Prostate gland (tissue), 2 donors: ENCODE measurements at regions not wholly inside any gene's neighbourhood (a gene's known extent, or its start where the extent isn't known, plus 50 kb on each side); places are given as distances from the start of the nearest gene placed in this dataset.

ENCODE experiments used
- CTCF ChIP-seq, 4 experiments: fragments of 200-600 bp in 2 of 4; fragments of 450-650 bp in 2 of 4; sonication (generic) in 2 of 4; IDR thresholded peaks; 1 replicate in 3 of 4; 2 replicates in 1 of 4; pipeline ENCODE4 v1.5.1; 2016 to 2019; ENCODE audit warnings: antibody characterized with exemption in 4 of 4, mild to moderate bottlenecking in 2 of 4, moderate library complexity in 2 of 4
- POLR2AphosphoS5 ChIP-seq: sonication (generic); formaldehyde crosslinking; IDR thresholded peaks from one replicate; pipeline ENCODE4 v1.6.1; 2017; ENCODE audit warnings: antibody characterized with exemption

- TF ChIP-seq CTCF (IDR thresholded peaks at IDR 0.05) = no peak
- no peak for TF ChIP-seq POLR2AphosphoS5
Measured at GRCh38 chr2:145079641-145080040, 559.7 kb upstream of the ZEB2 start.
